ENCODE measurements at regions not wholly inside any gene's neighbourhood (a gene's known extent, or its start where the extent isn't known, plus 50 kb on each side); places are given as distances from the start of the nearest gene placed in this dataset.

- TF ChIP-seq EZH2 (IDR thresholded peaks at IDR 0.05; ENCODE audit: insufficient read depth, poor library complexity, severe bottlenecking), result no peak
- no peak for TF ChIP-seq EZH2phosphoT487 (IDR thresholded peaks at IDR 0.05; ENCODE audit: insufficient read depth, low read depth)
These were observed 123.0 kb downstream of the BANF2 start for GRCh38 chr20:17822540-17823408.
